A549 (cell line): ENCODE measurements at regions not wholly inside any gene's neighbourhood (a gene's known extent, or its start where the extent isn't known, plus 50 kb on each side); places are given as distances from the start of the nearest gene placed in this dataset.

Experiments used
- ATAC-seq, 2 experiments: fragments of 200-7000 bp in 1 of 2; fragments of >200 bp in 1 of 2; cut with Nextera tagmentation in 1 of 2; cut with Tn5 transposase in 1 of 2; 3 replicates each; pipeline versions ENCODE4 v1.8.0 to v1.9.1; 2018 to 2020; ENCODE audit warnings: mild to moderate bottlenecking in 1 of 2, moderate library complexity in 1 of 2
- CTCF ChIA-PET: fragments of 300-600 bp; sonication (Branson Sonifier 250); formaldehyde crosslinking; extraction: SDS; loops from one replicate; lab custom pipeline; 2021; ENCODE audit warnings: antibody characterized with exemption, inconsistent platforms; lab: Yijun Ruan, JAX
- POLR2A ChIA-PET: fragments of 350-600 bp; formaldehyde crosslinking; extraction: SDS; loops from one replicate; lab custom pipeline; 2021; ENCODE audit warnings: antibody characterized with exemption, inconsistent platforms; lab: Yijun Ruan, JAX
- DNase-seq, 2 experiments: peaks; one replicate each; pipeline versions ENCODE4 v3.0.0 to v3.0.0-alpha.2; 2011 to 2016; ENCODE audit warnings: low read depth in 1 of 2, low spot score in 1 of 2
- FAIRE-seq: peaks from 2 replicates; lab custom pipeline; 2011; peaks lifted over from hg19 to GRCh38; lab: Jason Lieb, UNC
- H3K27ac ChIP-seq, 2 experiments: fragments of >200 bp; sonication (Bioruptor Twin); formaldehyde crosslinking; 3 replicates each; pipeline ENCODE4 v1.5.1; 2016 to 2017
- H3K4me1 ChIP-seq: fragments of >200 bp; sonication (Bioruptor Twin); formaldehyde crosslinking; 3 replicates; pipeline ENCODE4 v1.6.1; 2016
- H3K4me2 ChIP-seq: fragments of >200 bp; sonication (Bioruptor Twin); formaldehyde crosslinking; 3 replicates; pipeline ENCODE4 v1.6.1; 2016
- H3K4me3 ChIP-seq: fragments of >200 bp; sonication (Bioruptor Twin); formaldehyde crosslinking; 3 replicates; pipeline ENCODE4 v1.5.1; 2016
- H3K9me3 ChIP-seq: fragments of >200 bp; sonication (Bioruptor Twin); formaldehyde crosslinking; 3 replicates; pipeline ENCODE4 v1.6.1; 2016
- ATOH8 ChIP-seq: fragments of 250-450 bp; sonication (Bioruptor Pico); IDR thresholded peaks from 2 replicates; pipeline ENCODE4 v1.5.0; 2020; ENCODE audit warnings: low read depth, mild to moderate bottlenecking, moderate library complexity
- CBX2 ChIP-seq: fragments of 200-600 bp; sonication (generic); IDR thresholded peaks from 2 replicates; pipeline ENCODE4 v1.6.1; 2016; ENCODE audit warnings: low read depth, mild to moderate bottlenecking, borderline replicate concordance
- CBX8 ChIP-seq: fragments of 200-600 bp; sonication (generic); IDR thresholded peaks from 2 replicates; pipeline ENCODE4 v1.6.1; 2016
- ELK1 ChIP-seq: fragments of 150-350 bp; IDR thresholded peaks from 2 replicates; pipeline ENCODE4 v1.6.1; 2014; ENCODE audit warnings: low read depth, mild to moderate bottlenecking, low read length
- FOSB ChIP-seq: fragments of 250-450 bp; sonication (Bioruptor Pico); IDR thresholded peaks from 2 replicates; pipeline ENCODE4 v1.5.0; 2020; ENCODE audit warnings: mild to moderate bottlenecking, moderate library complexity
- HEYL ChIP-seq: fragments of 250-450 bp; sonication (Bioruptor Pico); IDR thresholded peaks from 2 replicates; pipeline ENCODE4 v1.8.0; 2021; ENCODE audit warnings: mild to moderate bottlenecking, moderate library complexity
- HMGXB4 ChIP-seq: fragments of 250-450 bp; sonication (Bioruptor Pico); IDR thresholded peaks from 2 replicates; pipeline ENCODE4 v1.5.0; 2021; ENCODE audit warnings: mild to moderate bottlenecking, moderate library complexity, borderline replicate concordance
- MAFK ChIP-seq: fragments of 450-650 bp; IDR thresholded peaks from 2 replicates; pipeline ENCODE4 v1.6.1; 2014; ENCODE audit not compliant: partially characterized antibody
- MAX ChIP-seq: IDR thresholded peaks from 2 replicates; pipeline ENCODE4 v1.6.1; 2012
- MAZ ChIP-seq: fragments of 150-350 bp; IDR thresholded peaks from 2 replicates; pipeline ENCODE4 v1.6.1; 2014; ENCODE audit warnings: antibody characterized with exemption, low read depth, low read length, borderline replicate concordance
- PBX3 ChIP-seq: IDR thresholded peaks from 2 replicates; pipeline ENCODE4 v1.6.1; 2012
- RARB ChIP-seq: fragments of 250-450 bp; sonication (Bioruptor Pico); IDR thresholded peaks from 2 replicates; pipeline ENCODE4 v1.8.0; 2021; ENCODE audit warnings: mild to moderate bottlenecking, moderate library complexity
- REST ChIP-seq: fragments of 200-600 bp; sonication (generic); IDR thresholded peaks from 2 replicates; pipeline ENCODE4 v1.6.1; 2016; ENCODE audit warnings: antibody characterized with exemption, mild to moderate bottlenecking, moderate library complexity
- RFX5 ChIP-seq: fragments of 450-650 bp; IDR thresholded peaks from 2 replicates; pipeline ENCODE4 v1.7.1; 2014; ENCODE audit warnings: antibody characterized with exemption, mild to moderate bottlenecking, moderate library complexity
- USF2 ChIP-seq: fragments of 450-650 bp; IDR thresholded peaks from 2 replicates; pipeline ENCODE4 v1.6.1; 2014; ENCODE audit warnings: antibody characterized with exemption
- ZFP36 ChIP-seq: fragments of 450-650 bp; IDR thresholded peaks from 2 replicates; pipeline ENCODE4 v1.6.1; 2014; ENCODE audit warnings: borderline replicate concordance; ENCODE audit not compliant: partially characterized antibody
- ZSCAN20 ChIP-seq: fragments of 250-450 bp; sonication (Bioruptor Pico); IDR thresholded peaks from 2 replicates; pipeline ENCODE4 v1.8.0; 2022; ENCODE audit warnings: mild to moderate bottlenecking, moderate library complexity
- WGBS: methylation state at CpG from one replicate; pipeline ENCODE4 v1.1.6; 2017; ENCODE audit errors: missing lambda C conversion rate; 5-methylcytosine and 5-hydroxymethylcytosine counted together

GRCh38 chr6:9539231-9539755, 875.6 kb downstream of the TFAP2A start:
- ATAC-seq (peak in 1 of 2 experiments; percentile 23; a peak in 1 of 6 replicates), DNase-seq (peak in 1 of 2 experiments; percentile 26), FAIRE-seq (no peak)
- Histone ChIP-seq H3K4me1 (peaks cover 32% of the 10 kb centered on the region), H3K27ac (0 out of 6 replicates have a peak overlapping the region, but pooled peaks of 1 of the 2 experiments have one; percentile 7), H3K9me3 (no peaks in the 10 kb centered on the region), H3K4me3 (no peak overlapping the region), H3K4me2 (peak overlapping the region; percentile 44; the same call in 2 of the 3 replicates)
- TF ChIP-seq RARB: no peak
- TF ChIP-seq MAX: peak; percentile 25; the same call in 1 of the 2 replicates
- 35% methylated on average over 4 of the region's 4 CpGs for WGBS
- CTCF ChIA-PET: interaction anchor here (0.6 kb wide), 1 partner anchor 893 kb away, joined by 4 read pairs; no protein-coding TSS in a partner anchor
- POLR2A ChIA-PET: no interaction called here

- Histone ChIP-seq H3K4me1 (peaks cover 40% of the 10 kb centered on the region), H3K9me3 (no peaks in the 10 kb centered on the region), H3K27ac (no peak overlapping the region), H3K4me3 (no peak overlapping the region), H3K4me2 (no peak overlapping the region)
- WGBS: 80% methylated on average over 2 of the region's 2 CpGs
- FAIRE-seq (no peak), ATAC-seq (no peak), DNase-seq (no peak)
- TF ChIP-seq CBX8: no peak
- no peak for TF ChIP-seq MAX
- no peak for TF ChIP-seq FOSB
- TF ChIP-seq CBX2: no peak
- CTCF ChIA-PET: interaction anchor here (0.6 to 1.2 kb wide), 2 partner anchors 442 to 877 kb away, joined by 3 to 4 read pairs; no protein-coding TSS in a partner anchor
- POLR2A ChIA-PET: no interaction called here
Measured at GRCh38 chr6:9537381-9537780, 877.5 kb downstream of the TFAP2A start.

GRCh38 chr6:9535106-9535505, 879.8 kb downstream of the TFAP2A start:
- ATAC-seq (no peak), DNase-seq (no peak), FAIRE-seq (no peak)
- Histone ChIP-seq H3K4me3 (no peak overlapping the region), H3K4me1 (peaks cover 38% of the 10 kb centered on the region), H3K4me2 (peak overlapping the region; percentile 28; the same call in 2 of the 3 replicates), H3K9me3 (no peaks in the 10 kb centered on the region), H3K27ac (peak overlapping the region in 1 of 2 experiments; percentile 46; a peak in 1 of 6 replicates)
- TF ChIP-seq ZFP36 (no peak), ATOH8 (CRISPR knock-in tag) (no peak), REST (no peak), RFX5 (no peak), CBX8 (no peak), USF2 (no peak), ZSCAN20 (CRISPR knock-in tag) (no peak), ELK1 (no peak), MAZ (no peak), HMGXB4 (CRISPR knock-in tag) (no peak), MAFK (no peak), PBX3 (no peak), HEYL (no peak)
- WGBS: 25% methylated on average over 2 of the region's 2 CpGs
- ChIA-PET CTCF (no interaction called here), POLR2A (no interaction called here)
